ENCODE measurements at regions not wholly inside any gene's neighbourhood (a gene's known extent, or its start where the extent isn't known, plus 50 kb on each side); places are given as distances from the start of the nearest gene placed in this dataset.

DNA sequence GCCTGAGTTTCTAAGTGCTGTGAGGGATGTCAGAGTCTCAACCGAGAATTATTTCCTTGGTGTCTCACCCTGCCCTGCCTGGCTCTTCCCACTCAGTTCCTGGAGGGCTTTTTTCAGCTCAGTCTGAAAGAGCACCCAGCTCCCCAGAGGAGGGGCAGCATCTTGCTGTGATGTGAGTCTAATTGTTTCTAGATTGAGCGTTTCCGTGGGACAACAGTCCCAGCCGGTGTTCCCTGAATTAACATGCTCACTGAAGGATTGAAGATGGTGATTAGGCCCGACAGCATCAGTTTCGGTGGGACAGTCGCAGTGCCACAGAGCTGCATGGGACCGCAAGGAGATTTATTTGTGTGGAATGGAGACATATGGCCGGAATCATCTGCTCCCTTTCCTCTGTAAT, 587.6 kb downstream of the DHX35 start:
- Histone ChIP-seq H3K4me3 (no peak overlapping the region), H3K27me3 (replicated peaks) (no peaks in the 10 kb centered on the region), H3K27ac (no peak overlapping the region), H3K36me3 (no peaks in the 10 kb centered on the region), H3K9me3 (replicated peaks) (no peaks in the 10 kb centered on the region), H3K4me1 (replicated peaks) (no peaks in the 10 kb centered on the region)
- DNase-seq (ENCODE audit: low read depth in 1 of 2, low spot score in 2 of 2): no peak

GRCh38 chr20:39547546-39548408, 585.6 kb downstream of the DHX35 start:
- Histone ChIP-seq H3K27ac (no peak overlapping the region), H3K36me3 (no peaks in the 10 kb centered on the region), H3K4me1 (replicated peaks) (no peaks in the 10 kb centered on the region), H3K4me3 (no peak overlapping the region), H3K9me3 (replicated peaks) (no peaks in the 10 kb centered on the region), H3K27me3 (replicated peaks) (no peaks in the 10 kb centered on the region)
- DNase-seq (ENCODE audit: low read depth in 1 of 2, low spot score in 2 of 2): no peak

GRCh38 chr20:39541136-39541803, 579.1 kb downstream of the DHX35 start:
- Histone ChIP-seq H3K27me3 (replicated peaks) (no peaks in the 10 kb centered on the region), H3K4me1 (replicated peaks) (no peaks in the 10 kb centered on the region), H3K9me3 (replicated peaks) (no peaks in the 10 kb centered on the region), H3K36me3 (no peaks in the 10 kb centered on the region), H3K27ac (no peak overlapping the region), H3K4me3 (no peak overlapping the region)
- DNase-seq (ENCODE audit: low read depth in 1 of 2, low spot score in 2 of 2): no peak

DNA sequence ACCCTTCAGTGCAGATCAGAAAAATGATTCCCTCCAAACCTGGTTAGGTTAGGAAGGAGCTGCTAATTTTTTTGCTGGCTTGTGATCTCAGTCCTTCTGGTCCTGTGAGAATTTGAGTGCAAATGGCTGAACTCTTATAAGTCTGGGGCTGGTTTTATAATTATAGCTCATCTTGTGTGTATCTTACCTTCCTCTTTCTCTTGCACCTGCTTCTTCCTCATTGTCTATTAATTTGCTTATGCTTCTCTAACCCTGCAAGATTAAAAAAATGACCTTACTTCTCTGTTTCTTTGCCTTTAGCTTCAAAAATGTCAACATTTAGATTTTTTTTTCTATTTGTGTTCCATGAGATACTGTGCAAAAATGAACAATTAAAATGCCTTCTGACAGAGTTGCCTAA, 576.2 kb downstream of the DHX35 start:
- H3K36me3 ChIP-seq: no peaks in the 10 kb centered on the region
- no peaks in the 10 kb centered on the region for H3K9me3 ChIP-seq (replicated peaks)
- no peaks in the 10 kb centered on the region for H3K27me3 ChIP-seq (replicated peaks)
- H3K4me3 ChIP-seq: no peak overlapping the region
- no peak for DNase-seq (ENCODE audit: low read depth in 1 of 2, low spot score in 2 of 2)
- no peaks in the 10 kb centered on the region for H3K4me1 ChIP-seq (replicated peaks)
- H3K27ac ChIP-seq: no peak overlapping the region

DNA sequence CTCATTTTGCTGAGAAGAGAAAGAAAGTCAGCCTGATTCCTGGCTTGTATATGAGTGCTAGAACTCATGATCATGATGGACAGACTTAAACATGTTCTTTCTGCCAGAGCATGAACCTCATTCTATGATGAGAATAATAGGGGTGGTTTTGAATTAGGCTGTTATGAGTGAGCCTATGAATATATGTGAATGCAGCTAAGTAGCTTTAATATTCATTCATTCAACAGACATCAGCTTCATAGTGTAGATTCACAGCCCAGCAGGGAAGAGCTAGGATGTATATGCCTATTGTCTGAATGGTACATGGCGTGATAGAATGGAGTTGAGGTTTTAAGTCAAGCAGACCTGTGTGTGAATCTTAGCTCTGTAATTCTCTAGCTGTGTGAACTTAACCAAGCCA, 573.2 kb downstream of the DHX35 start:
- Histone ChIP-seq H3K4me3 (no peak overlapping the region), H3K4me1 (replicated peaks) (no peaks in the 10 kb centered on the region)

DNA sequence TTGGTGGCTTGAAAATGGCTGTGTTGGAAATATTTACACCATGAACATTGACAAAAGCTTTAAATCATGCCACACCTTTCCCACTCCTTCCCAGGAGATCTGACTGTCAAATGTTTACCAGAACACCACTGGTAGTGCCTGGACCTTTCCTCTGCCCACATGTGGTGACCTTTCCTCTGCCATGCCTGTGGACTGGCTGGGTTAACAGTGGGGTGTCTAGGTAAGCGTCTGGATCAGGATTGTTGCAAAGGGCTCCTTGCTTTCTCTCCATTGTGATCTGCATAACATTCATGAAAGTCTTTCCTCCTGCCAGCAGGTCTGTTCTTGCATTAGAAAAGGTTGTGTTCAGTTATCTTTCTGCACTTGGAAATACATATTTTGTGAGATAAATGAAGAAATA, 572.7 kb downstream of the DHX35 start:
- Histone ChIP-seq H3K9me3 (replicated peaks) (no peaks in the 10 kb centered on the region), H3K27ac (no peak overlapping the region), H3K4me3 (no peak overlapping the region), H3K27me3 (replicated peaks) (no peaks in the 10 kb centered on the region), H3K4me1 (replicated peaks) (no peaks in the 10 kb centered on the region), H3K36me3 (no peaks in the 10 kb centered on the region)
- no peak for DNase-seq (ENCODE audit: low read depth in 1 of 2, low spot score in 2 of 2)

More for the DNA sequence above, 573.2 kb downstream of the DHX35 start:
- no peaks in the 10 kb centered on the region for H3K27me3 ChIP-seq (replicated peaks)
- H3K36me3 ChIP-seq: no peaks in the 10 kb centered on the region
- no peak overlapping the region for H3K27ac ChIP-seq
- no peak for DNase-seq (ENCODE audit: low read depth in 1 of 2, low spot score in 2 of 2)
- no peaks in the 10 kb centered on the region for H3K9me3 ChIP-seq (replicated peaks)

DNA sequence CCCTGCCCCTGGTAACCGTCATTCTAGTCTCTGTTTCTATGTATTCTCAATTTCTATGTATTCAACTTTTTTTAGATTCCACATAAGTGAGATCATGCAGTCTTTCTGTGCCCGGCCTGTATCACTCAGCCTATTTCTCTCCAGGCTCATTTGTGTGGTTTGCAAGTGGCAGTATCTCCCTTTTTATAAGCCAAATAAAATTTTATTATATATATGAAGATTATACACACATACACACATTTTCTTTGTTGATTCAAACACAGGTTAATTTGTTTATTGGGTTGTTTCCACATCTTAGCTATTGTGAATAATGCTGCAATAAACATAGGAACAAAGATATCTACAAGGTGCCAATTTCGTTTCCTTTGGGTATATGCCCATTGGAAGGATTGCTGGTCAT, 571.7 kb downstream of the DHX35 start:
- H3K36me3 ChIP-seq: no peaks in the 10 kb centered on the region

GRCh38 chr20:39532205-39532604, 570.1 kb downstream of the DHX35 start:
- Histone ChIP-seq H3K4me3 (no peak overlapping the region), H3K9me3 (replicated peaks) (no peaks in the 10 kb centered on the region), H3K36me3 (no peaks in the 10 kb centered on the region), H3K4me1 (replicated peaks) (no peaks in the 10 kb centered on the region), H3K27me3 (replicated peaks) (no peaks in the 10 kb centered on the region), H3K27ac (no peak overlapping the region)
- no peak for DNase-seq (ENCODE audit: low read depth in 1 of 2, low spot score in 2 of 2)

More for the DNA sequence above, 571.7 kb downstream of the DHX35 start:
- H3K27ac ChIP-seq: no peak overlapping the region
- no peaks in the 10 kb centered on the region for H3K9me3 ChIP-seq (replicated peaks)
- no peaks in the 10 kb centered on the region for H3K27me3 ChIP-seq (replicated peaks)
- DNase-seq (ENCODE audit: low read depth in 1 of 2, low spot score in 2 of 2): no peak
- no peak overlapping the region for H3K4me3 ChIP-seq
- no peaks in the 10 kb centered on the region for H3K4me1 ChIP-seq (replicated peaks)

DNA sequence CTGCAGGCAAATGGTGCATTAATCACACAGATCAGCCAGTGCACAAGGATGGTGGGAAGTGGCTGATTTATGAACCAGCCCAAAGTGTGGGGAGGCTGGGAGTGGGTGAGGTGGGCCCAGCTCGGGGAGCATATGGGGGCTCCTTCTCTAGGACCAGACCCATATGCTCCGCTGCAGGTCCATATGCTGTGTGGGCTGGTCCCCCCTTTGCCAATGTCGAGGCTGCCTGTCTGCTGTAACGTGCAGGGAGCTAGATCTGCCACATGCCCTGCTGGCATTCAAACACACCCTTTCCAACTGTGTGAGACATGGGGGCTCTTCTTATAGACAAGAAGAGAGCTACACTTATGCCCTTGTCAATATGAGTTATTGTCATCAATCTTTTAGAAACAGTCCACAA, 566.3 kb downstream of the DHX35 start:
- no peaks in the 10 kb centered on the region for H3K9me3 ChIP-seq (replicated peaks)
- no peaks in the 10 kb centered on the region for H3K4me1 ChIP-seq (replicated peaks)
- no peak overlapping the region for H3K27ac ChIP-seq
- no peak overlapping the region for H3K4me3 ChIP-seq
- H3K27me3 ChIP-seq (replicated peaks): no peaks in the 10 kb centered on the region
- DNase-seq (ENCODE audit: low read depth in 1 of 2, low spot score in 2 of 2): no peak
- no peaks in the 10 kb centered on the region for H3K36me3 ChIP-seq

- H3K4me1 ChIP-seq (replicated peaks): no peaks in the 10 kb centered on the region
- no peaks in the 10 kb centered on the region for H3K36me3 ChIP-seq
- H3K27me3 ChIP-seq (replicated peaks): no peaks in the 10 kb centered on the region; the same call in 1 of the 2 replicates
- no peak for DNase-seq (ENCODE audit: low read depth in 1 of 2, low spot score in 2 of 2)
- no peaks in the 10 kb centered on the region for H3K9me3 ChIP-seq (replicated peaks)
- H3K4me3 ChIP-seq: no peak overlapping the region
- no peak overlapping the region for H3K27ac ChIP-seq
These were observed 562.3 kb downstream of the DHX35 start for GRCh38 chr20:39524371-39524911.

DNA sequence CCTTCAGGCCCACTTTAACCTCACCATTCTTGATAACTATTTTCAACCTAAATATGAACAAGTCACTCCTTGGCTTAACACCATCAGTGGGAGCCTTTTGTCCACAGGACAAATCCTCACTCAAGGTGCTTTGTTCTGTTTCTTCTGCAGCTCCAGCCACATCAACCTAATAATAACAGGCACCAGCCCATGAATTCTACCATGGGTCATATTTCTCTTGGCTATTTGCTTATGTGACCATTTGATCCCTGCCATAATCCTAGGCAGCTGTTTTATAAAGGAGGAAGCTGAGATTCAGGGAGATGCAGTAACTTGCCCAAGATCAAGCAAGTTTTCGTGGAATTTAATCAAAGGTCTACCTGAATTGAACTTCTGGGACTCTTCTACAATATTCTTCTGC, 561.3 kb downstream of the DHX35 start:
- no peak for DNase-seq (ENCODE audit: low read depth in 1 of 2, low spot score in 2 of 2)
- no peak overlapping the region for H3K4me3 ChIP-seq
- no peak overlapping the region for H3K27ac ChIP-seq
- no peaks in the 10 kb centered on the region; the same call in 1 of the 2 replicates for H3K27me3 ChIP-seq (replicated peaks)
- no peaks in the 10 kb centered on the region for H3K36me3 ChIP-seq
- no peaks in the 10 kb centered on the region for H3K9me3 ChIP-seq (replicated peaks)
- no peaks in the 10 kb centered on the region for H3K4me1 ChIP-seq (replicated peaks)

GRCh38 chr20:39518654-39519053, 556.5 kb downstream of the DHX35 start:
- no peak overlapping the region for H3K4me3 ChIP-seq
- H3K4me1 ChIP-seq (replicated peaks): no peaks in the 10 kb centered on the region
- no peaks in the 10 kb centered on the region; the same call in 1 of the 2 replicates for H3K27me3 ChIP-seq (replicated peaks)
- no peak overlapping the region for H3K27ac ChIP-seq
- H3K9me3 ChIP-seq (replicated peaks): no peaks in the 10 kb centered on the region
- no peaks in the 10 kb centered on the region for H3K36me3 ChIP-seq
- DNase-seq (ENCODE audit: low read depth in 1 of 2, low spot score in 2 of 2): no peak

DNA sequence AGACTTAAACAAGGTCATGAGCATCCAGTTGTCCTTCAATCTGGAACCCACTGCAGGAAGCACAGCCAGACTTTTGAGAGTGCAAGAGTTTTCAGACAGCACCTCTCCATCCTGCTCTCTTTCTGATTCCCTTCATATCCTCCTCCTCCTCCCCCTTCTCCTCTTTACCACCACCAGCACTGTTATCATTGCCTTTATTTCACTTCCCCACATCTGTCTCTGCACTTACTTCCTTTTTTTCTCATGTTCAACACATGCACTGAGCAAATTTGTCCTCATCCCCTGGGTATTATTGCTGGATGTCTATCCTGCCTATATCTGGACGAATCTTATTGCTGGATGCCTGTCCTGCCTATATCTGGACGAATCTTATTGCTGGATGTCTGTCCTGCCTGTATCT, 554.8 kb downstream of the DHX35 start:
- H3K4me3 ChIP-seq: no peak overlapping the region
- DNase-seq (ENCODE audit: low read depth in 1 of 2, low spot score in 2 of 2): no peak
- no peaks in the 10 kb centered on the region for H3K36me3 ChIP-seq
- H3K4me1 ChIP-seq (replicated peaks): no peaks in the 10 kb centered on the region
- no peaks in the 10 kb centered on the region for H3K9me3 ChIP-seq (replicated peaks)
- no peak overlapping the region for H3K27ac ChIP-seq
- H3K27me3 ChIP-seq (replicated peaks): no peaks in the 10 kb centered on the region; the same call in 1 of the 2 replicates

GRCh38 chr20:39504710-39505094, 542.6 kb downstream of the DHX35 start:
- Histone ChIP-seq H3K4me1 (replicated peaks) (no peaks in the 10 kb centered on the region), H3K4me3 (no peak overlapping the region), H3K36me3 (no peaks in the 10 kb centered on the region), H3K9me3 (replicated peaks) (no peaks in the 10 kb centered on the region; the same call in 1 of the 2 replicates), H3K27me3 (replicated peaks) (no peaks in the 10 kb centered on the region), H3K27ac (no peak overlapping the region)
- no peak for DNase-seq (ENCODE audit: low read depth in 1 of 2, low spot score in 2 of 2)
